HCEC 1CT (cell line): ENCODE measurements at regions not wholly inside any gene's neighbourhood (a gene's known extent, or its start where the extent isn't known, plus 50 kb on each side); places are given as distances from the start of the nearest gene placed in this dataset.
"Not testable (repeated sequence)": the region's sequence is repeated elsewhere in the genome, so short reads cannot be mapped to it uniquely, and the experiment has no call there.

Source experiments
- DNase-seq: peaks from one replicate; pipeline ENCODE4 v3.0.0-alpha.2; 2017

DNA sequence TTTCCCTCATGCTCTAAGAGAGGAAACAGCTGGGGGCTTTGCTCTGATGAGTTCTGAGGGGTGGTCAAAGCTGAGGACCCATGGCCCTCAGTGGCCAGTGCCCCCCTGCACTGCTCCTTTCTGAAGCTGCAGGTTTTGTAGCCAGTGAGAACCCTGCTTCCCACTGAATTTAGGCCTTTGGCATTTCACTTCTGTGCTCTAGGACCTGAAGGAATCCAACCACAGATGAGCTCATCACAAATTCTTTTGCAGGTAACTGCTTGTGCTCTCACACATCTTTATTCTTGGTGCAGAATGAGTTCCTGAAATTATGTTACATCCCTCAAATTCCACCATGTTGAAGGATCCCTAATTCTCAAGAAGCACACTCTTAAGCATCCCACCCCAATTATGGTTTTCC lies 248.7 kb upstream of the IRF2BP2 start:
- no peak for DNase-seq

DNA sequence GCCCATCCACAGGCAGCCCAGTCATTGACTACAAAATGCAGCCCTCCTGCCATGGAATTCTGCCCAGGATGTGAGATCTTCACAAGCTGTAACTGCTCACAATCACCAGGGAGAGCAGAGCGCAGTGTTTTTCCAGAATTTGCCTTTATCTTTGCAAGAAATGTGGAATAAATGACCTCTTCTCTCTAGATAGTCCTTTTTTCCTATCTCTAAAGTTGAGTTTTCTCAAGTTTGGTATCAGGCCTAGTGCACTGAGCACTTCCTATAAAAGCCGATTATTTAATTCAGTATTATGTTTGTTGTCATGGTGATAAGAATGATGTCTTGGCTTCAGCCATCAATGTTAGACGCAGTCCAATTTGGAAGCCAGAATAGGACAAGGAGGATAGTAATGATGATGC lies 246.9 kb upstream of the IRF2BP2 start:
- DNase-seq, result no peak

DNA sequence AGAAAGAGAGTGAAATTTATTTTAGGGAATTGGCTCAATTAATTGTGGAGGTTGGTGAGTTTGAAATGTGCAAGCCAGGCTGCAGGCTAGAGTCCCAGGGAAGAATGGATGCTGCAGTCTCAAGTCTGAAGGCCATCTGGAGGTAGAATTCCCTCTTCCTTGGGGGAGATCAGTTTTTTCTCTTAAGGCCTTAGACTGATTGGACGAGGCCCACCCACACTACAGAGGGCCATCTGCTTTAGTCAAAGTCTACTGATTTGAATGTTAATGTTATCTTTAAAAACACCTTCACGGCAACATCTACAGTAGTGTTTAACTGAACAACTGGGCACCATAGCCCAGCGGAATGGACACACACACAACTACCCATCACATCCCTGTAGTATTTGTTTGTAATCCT lies 245.9 kb upstream of the IRF2BP2 start:
- no peak for DNase-seq

DNA sequence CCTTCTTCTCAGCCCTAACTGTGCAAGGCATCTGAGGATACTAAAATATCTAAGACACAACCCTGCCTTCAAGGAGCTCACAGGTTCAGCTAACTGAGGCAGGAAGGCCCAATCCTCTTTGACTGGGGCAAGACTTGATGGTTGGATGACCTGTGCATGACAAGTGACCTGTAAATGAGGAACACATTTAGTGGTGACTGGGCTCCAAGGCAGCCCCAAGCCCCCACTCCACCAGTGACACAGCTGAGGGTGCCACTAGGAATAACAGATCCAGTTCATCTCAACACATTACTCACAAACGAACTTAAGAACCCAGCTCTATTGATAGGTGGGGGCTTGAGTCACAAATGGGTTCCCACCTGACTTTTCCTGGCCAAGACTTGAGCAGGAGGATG lies 244.7 kb upstream of the IRF2BP2 start:
- no peak for DNase-seq

DNA sequence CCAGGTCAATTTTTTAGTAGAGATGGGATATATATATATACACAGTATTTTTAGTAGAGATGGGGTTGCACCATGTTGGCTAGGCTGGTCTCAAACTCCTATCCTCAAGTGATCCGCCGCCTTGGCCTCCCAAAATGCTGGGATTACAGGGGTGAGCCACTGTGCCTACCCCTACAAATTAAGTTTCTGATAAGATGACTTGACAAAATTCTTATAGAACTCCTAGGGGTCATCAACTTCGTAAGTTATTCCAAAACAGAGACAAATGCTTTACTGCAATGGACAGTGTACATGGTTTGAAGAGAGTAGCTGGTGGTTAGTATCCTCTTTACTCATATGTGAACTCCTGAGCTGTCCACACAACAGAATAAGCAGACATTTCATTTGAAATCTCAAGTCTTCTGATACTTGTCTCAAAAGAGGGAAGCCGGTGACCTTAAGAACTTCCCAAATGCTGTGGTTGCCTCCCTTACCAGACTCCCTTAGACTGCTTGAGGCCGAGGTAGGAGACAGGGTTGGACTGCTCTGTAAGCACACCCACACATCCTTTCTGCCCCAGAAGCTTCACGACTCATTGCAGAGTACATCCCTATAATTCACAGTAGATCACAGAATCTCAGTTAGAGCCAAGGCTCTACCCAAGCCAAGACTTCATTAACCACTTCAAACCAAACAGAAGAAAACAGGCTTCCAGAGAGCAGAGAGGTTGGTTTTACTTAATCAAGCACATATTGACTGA lies 244.1 kb upstream of the IRF2BP2 start:
- no peak for DNase-seq

DNA sequence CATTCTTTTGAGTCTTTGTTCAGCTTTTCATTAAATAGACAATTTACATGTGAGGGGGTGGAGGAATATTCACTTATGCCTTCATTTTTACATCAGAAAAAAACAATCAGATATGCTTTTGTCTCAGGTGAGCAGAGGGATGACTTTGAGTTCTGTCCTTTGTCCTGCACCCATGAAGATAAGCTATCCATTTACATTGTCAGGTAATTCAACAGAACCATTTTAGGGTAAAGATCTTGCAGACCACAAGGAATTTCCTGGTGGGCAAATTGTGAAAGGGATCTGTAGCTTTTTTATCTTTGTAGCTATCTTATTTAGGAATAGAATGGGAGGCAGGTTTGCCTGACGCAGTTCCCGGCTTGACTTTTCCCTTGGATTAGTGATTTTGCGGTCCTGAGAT lies 242.7 kb upstream of the IRF2BP2 start:
- no peak for DNase-seq

DNA sequence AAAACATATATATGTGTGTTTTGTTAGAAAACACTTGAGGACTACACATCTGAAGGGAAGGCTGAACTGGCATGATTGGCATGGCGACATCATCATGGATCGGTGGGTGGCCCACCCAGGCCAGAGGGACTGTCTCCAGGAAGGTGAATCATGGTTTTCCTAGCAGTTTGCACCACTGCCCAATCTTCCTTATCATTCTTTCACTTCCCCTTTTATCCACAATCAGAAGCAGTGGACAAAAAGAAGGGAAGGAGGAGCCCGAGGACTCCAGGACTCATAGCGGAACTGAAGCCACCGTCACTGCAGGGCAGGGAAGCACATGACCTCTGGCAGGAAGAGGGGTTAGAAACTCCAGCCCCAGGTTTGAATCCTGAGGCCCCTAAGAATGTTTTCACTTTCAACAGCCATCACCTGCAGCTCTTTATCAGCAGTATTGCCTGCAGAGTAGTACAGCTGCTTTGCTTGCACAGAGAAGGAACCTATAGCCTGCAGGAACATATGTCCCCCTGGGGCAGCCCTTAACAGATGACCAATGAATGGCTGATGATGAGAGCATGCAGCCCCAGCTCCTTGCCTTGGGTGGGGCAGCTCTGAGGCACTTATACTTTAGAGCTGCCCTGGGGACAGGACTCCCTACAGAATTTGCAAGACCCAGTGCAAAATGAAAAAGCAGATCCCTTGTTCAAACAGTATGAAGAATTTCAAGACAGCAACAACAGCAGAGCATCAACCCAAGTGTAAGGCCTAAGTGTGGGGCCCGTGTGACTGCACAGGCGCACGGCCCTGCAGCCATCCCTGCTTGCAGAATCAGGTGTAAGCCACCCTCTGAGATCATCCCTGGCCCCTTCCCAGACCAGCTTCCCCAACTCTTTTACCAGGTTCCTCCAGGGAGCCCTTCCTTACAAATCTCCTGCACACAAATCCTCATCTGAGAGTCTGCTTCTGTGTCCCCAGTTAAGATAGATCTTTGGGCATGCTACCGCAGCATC lies 241.8 kb upstream of the IRF2BP2 start:
- no peak for DNase-seq

DNA sequence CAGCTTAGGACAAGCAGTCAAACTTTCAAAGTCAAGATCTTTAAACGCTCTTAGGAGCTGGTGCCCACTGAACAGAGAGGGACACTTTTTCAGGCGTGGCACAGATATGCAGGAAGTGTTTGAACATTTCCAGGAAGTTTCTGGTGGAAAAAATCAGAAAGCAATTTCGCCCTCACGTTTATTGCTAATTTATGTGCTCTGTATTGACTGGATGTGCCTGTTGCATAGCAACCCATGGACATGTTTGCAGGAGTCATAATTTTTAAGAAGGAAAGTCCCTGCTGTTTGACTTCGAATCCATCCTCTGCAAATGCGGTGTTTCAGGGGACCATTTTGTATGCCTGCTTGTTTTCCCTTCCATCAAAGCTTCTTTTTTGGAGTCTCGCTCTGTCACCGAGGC lies 239.9 kb upstream of the IRF2BP2 start:
- no peak for DNase-seq

DNA sequence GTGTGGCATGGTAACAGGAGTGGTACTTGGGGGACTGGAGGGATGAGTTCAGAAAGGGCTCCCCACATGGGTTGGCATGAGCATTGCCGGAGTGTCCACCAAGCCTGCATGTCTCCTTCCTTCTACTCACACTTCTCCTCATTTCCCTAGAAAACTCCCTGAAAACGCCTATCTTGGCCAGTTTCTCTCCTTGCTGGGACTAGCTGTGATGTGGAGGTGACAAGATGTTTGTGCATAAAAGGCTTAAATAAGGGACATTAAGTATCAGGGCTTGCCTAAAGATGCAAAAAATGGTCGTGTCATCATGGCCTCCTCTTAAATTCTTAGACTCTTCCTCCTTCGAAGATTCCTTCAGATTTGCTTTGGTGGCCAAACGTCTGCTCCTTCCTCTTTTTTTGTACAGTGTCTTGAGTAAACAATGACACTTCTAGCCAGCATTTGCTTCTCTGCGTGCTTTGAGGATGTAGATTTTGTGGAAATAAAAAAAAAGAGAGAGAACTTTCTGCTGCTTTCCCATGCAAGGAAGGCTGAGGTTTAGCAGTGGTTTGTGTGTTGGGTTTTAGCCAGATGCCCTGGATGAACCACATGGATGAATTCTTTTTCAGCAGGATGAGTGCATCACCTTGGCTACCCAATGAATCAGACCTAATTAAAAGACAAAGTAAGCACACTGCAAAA lies 239.1 kb upstream of the IRF2BP2 start:
- peak; percentile 24 for DNase-seq

DNA sequence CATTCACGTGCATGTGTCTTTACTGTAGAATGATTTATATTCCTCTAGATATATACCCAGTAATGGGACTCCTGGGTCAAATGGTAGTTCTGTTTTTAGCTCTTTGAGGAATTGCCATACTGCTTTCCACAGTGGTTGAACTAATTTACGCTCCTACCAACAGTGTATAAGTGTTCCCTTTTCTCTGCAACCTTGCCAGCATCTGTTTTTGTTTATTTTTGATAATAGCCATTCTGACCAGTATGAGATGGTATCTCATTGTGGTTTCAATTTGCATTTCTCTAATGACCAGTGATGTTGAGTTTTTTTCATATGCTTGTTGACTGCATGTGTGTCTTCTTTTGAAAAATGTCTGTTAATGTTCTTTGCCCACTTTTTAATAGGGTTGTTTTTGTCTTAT lies 236.8 kb upstream of the IRF2BP2 start:
- not testable (repeated sequence) for DNase-seq

DNA sequence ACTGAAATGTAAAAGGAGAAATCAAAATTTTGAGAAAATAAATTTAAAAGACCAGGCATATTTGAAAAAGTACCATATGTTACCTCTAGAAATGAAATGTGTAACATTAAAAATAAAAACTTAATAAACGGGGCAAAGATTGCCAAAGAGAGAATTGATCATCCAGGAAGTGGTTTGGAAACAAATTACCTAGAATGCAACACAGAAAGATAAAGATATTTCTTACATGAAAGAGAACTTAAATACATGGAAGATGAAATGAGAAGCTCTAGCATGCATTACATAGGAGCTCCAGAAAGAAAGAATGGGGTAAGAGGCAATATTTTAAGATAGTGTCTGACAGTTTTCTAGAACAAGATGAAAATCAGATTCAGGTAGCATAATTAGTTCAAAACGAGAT lies 235.9 kb upstream of the IRF2BP2 start:
- no peak for DNase-seq

DNA sequence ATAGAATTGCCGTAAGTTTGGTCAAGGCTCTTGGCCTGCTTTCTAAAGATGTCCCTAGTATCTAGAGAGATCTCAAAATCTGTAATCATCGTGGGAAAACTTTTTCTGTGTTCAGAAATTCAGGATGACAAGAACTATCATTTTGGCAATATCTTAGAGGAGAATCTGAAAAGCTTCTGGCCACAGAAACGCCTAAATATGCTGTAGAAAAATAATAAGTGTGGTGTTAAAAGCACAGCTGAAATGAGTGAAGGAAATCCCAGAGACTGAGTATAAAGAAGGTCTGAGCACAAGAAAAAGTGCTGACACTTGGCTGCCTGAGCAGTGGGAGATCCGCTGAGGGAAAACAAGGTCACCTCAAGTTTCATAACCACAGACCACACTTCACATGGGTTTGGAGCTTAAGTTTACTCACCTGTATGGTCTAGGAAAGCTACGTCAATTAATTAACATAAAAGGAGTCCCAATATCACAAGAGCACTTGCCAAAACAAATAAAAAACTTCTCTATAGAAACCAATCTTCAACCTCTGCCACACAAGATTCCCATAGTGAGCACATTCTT lies 235.2 kb upstream of the IRF2BP2 start:
- no peak for DNase-seq

DNA sequence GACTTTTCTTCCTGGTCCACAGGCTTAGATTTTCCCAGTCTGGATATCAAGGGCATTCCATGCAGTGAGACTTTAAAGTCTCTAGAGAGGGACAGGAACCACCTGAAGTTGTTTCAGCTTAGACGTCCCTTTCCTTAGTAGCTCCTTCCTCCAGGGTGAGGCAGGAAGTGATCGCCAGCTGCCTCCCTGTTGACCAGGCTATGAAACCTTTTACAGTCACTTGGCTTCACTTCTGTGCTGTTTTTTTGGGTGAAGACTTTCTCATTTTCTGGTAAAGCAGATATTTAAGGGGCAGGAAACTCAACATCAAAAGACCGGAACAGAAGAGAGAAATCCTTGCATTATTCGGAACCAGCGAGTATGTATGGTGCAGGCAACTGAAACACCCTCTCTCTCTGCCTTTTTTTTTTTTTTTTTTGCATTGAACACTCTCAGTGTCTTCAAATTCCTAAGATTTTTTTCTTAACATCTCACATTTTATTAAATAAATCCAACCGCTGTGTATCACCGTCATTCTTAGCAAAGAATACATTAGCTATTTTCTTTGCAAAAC lies 234.6 kb upstream of the IRF2BP2 start:
- DNase-seq, result no peak

DNA sequence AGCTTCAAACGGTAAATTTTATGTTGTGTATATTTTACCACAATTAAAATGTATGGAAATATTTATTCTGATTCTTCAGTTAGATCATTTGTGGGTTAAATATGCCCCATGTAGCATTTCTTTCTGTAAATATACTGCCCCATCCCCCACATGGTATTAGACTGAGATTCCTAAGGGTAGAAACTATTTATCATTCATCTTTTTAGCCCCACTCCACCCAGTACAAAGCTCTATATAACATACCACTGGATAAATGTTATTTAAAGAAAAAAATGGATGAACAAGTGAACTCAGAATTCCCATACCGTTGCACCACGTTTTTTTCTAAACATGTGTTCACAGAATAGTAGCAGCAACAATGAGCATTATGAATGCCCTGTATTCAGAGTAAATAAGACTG lies 234.0 kb upstream of the IRF2BP2 start:
- no peak for DNase-seq

DNA sequence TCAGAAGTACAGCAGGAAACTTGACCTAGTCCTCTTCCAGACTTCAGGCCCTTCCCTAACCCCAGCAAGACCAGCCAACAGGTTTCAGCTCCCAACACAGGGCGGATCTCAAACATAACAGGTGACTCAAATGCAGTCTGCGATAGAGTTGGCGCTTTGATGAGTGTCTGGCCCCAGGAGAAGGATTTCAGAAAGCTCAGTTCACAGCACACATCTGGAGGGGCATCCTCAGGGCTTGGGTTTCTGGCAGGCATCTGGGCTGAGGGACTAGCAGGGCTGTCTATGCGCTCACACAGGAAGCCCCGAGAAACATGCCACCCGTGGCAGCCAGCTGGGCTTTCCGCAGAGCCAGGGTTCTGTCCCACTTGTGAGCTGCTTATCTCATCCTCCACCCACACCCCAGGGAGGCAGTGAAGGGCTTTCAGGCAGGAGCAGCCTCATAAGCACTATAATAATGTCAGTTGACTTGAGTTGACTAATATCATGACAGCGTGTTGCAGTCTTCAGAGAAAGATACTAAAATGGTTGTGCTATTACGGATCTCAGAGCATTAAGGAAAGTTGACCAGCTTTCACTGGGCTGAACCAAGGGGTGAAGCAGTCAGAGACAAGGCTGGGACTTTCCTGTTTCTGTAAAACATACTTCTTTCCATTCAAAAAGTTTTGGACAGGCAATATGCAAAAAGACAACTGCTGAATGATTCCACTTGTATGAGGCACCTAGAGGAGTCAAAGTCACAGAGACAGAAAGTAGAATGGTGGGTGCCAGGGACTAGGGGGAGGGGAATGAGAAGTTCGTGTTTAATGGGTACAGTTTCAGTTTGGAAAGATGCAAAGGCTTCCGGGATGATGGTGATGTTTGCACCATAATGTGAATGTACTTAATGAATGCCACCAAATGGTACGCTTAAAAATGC lies 233.0 kb upstream of the IRF2BP2 start:
- DNase-seq, result no peak

DNA sequence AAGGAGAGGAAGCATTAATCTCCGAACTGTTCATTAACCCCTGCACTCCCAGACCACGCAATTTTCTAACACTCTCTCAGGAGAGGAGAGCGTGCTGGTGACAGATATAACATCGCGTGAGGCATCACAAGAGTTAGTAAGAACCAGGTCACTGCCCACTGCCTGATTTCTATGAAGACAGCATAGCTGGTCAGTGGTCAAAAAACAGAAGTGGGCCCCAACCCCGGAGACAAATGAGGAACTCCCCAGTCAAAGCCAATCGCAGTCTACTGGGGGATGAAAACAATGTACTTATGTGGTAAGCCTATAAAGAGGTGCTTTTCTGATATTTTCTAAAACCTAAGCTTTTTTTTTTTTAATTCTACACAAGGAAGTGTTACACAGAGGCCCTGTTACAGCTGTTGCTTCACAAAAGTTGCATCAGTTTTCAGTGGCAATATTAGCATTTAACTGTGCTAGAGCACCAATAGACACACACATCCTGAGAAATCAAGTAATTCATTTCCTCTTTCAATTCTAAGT lies 231.8 kb upstream of the IRF2BP2 start:
- no peak for DNase-seq

DNA sequence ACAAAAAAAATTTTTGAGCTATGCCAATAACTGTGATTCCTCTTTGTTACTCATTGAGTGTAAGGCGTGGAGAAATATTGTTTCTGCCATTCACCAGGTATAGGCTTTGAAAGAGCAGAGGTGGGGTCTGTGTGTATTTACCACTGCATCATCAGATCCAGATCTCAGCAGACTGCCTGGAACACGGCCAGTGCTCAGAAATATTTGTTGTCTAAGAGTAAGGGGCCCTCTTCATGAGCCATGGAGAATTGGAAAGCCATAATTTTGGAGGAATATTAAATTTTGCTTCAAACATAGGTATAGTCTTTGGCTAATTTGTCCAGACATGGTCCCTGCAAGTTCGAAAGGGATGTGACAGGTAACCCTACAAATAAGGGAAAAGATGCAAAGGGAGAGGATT lies 231.3 kb upstream of the IRF2BP2 start:
- DNase-seq, result no peak

DNA sequence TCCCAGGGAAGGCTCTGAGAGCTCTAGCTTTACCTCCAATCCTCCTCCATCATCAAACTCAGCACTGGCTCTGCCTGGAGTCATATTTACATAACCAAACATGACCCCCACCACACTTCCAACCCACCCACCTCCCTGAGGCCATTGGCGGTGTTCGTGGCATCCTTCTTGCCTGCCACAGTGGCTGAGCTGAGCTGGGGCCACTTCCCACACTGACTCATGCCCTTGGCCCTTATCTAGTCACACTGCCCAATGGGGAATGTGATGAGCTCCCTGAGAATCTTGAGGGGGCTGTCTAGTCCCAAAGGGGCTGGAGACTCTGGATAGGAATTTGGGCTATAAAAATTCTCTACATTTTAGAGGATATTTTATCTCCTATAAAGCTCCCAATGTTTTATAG lies 230.9 kb upstream of the IRF2BP2 start:
- DNase-seq, result no peak

DNA sequence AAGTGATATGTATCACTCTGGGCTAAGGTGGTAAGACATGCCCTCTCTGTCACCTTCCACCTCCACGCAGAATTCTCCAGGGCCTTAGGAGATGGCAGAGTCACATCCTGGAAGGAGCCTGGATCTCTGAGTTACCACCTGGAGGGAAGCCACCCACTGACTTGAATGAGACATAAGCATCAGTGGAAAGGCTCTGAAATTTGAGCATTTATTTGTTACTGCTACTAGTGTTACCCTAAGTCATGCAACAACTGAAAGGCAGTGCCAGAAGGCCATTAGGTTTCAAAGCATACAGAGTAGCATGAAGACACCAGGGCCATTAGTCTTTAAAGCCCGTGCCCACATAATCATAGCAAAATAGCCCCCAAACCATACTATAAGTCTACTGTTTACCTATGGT lies 230.3 kb upstream of the IRF2BP2 start:
- DNase-seq, result no peak

DNA sequence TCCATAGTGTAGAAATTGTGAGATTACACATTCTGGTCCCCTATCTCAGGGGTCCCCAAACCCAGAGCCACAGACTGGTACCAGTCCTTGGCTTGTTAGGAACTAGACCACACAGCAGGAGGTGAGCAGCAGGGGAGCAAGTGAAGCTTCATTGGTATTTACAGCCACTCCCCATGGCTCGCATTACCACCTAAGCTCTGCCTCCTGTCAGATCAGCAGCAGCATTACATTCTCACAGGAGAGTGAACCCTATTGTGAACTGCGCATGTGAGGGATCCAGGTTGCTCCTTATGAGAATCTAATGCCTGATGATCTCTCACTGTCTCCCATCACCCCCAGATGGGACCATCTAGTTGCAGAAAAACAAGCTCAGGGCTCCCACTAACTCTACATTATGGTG lies 229.7 kb upstream of the IRF2BP2 start:
- DNase-seq, result no peak

DNA sequence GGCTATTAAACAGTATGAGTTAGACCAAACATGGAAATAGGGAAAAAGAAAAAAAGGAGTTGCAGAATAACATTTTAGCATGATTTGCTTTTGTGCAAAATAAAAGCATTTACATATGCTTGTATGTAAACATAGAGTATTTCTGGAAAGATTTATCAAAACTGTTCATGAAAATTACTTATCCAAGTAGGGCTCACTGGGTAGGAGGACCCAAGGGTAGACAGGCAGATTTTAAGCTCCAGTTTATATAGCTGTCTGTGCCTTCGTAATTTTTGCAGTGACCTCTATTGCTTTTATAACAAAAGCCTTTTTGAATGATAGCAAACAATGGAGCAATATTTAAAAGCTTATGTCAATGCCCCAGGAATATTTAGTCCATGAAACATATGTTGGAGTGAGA lies 228.8 kb upstream of the IRF2BP2 start:
- DNase-seq, result no peak

DNA sequence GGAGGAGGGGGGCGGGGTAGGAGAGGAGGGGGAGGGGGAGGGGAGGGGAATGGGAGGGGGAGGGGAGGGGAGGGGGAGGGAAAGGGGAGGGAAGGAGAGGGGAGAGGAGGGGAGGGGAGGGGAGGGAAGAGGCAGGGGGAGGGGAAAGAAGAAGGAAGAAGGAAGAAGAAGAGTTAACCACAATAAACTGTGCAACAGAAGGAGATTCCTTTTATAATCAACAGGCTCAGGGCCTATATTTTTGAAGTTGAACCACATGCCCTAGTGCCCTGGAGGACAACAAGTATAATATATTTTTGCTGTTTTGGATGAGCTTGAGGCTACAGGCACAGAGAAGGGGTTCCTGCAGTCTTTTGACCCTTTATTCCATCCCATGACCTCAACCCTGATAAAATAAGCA lies 228.2 kb upstream of the IRF2BP2 start:
- DNase-seq, result no peak
